ENCODE measurements at regions not wholly inside any gene's neighbourhood (a gene's known extent, or its start where the extent isn't known, plus 50 kb on each side); places are given as distances from the start of the nearest gene placed in this dataset.
"Not testable (repeated sequence)": the region's sequence is repeated elsewhere in the genome, so short reads cannot be mapped to it uniquely, and the experiment has no call there.

DNA sequence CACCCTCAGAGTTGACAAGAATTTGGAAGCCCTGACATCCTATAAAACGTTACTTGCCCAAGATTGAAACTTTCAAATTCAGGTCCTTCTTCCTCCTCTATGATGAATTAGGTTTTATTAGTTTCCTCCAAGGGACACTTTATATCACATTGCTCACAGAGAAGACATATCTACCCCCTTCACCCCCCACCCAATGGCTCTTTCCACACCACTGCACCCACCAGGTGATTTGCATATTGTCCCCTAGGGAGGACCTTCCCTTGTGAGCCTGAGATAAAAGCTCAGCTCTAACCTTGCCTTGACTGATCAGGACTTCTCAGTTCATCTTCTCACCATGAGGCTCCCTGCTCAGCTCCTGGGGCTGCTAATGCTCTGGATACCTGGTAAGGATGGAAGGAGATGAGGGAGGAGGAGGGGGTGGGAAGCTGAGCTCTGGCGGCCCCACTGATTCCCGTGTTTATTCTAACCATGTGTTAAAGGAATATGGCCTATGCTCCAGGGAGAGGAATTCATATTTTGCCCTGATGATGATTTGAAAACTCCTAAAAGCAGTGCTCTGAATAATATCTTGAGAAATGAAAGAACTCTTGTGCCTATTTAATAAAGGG, 1255.8 kb downstream of the RPIA start:
- not testable (repeated sequence) for H3K27ac ChIP-seq; H3K9me3 ChIP-seq (ENCODE audit: low read depth); H3K79me2 ChIP-seq (ENCODE audit: low read depth); DNase-seq (ENCODE audit: low spot score); H2AFZ ChIP-seq (replicated peaks); H3K4me1 ChIP-seq; H3K9me3 Mint-ChIP-seq; H3K4me3 ChIP-seq; H3K4me2 ChIP-seq; H3F3A ChIP-seq (ENCODE audit: low read depth); H4K20me1 ChIP-seq (ENCODE audit: low read depth); H3K9ac ChIP-seq; H3K36me3 Mint-ChIP-seq; H3K4me1 Mint-ChIP-seq; H3K27me3 Mint-ChIP-seq (ENCODE audit: insufficient read depth, low read depth); H3K4me3 Mint-ChIP-seq; H3K27ac Mint-ChIP-seq; H3K36me3 ChIP-seq; H3K27me3 ChIP-seq

DNA sequence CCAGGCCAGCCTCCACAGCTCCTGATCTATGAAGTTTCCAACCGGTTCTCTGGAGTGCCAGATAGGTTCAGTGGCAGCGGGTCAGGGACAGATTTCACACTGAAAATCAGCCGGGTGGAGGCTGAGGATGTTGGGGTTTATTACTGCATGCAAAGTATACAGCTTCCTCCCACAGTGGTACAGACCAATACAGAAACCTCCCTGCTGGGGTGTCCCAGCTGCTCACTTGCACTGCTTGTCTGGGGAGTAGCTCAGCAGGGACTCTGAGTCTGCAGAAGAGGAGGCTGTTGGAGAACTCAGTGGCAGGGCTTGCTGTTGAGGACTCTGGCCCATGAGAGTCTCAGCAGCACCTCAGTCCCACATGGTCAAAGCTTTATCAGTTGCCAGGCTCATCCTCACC, 1256.6 kb downstream of the RPIA start:
- not testable (repeated sequence) for H3K27me3 ChIP-seq; H3K9me3 ChIP-seq (ENCODE audit: low read depth); H3K4me3 Mint-ChIP-seq; H3K9ac ChIP-seq; H3K27ac Mint-ChIP-seq; H3K27me3 Mint-ChIP-seq (ENCODE audit: insufficient read depth, low read depth); H3K36me3 Mint-ChIP-seq; H3F3A ChIP-seq (ENCODE audit: low read depth); H3K4me3 ChIP-seq; H3K4me2 ChIP-seq; H2AFZ ChIP-seq (replicated peaks); H4K20me1 ChIP-seq (ENCODE audit: low read depth); H3K4me1 ChIP-seq; H3K27ac ChIP-seq; H3K36me3 ChIP-seq; H3K9me3 Mint-ChIP-seq; DNase-seq (ENCODE audit: low spot score); H3K79me2 ChIP-seq (ENCODE audit: low read depth); H3K4me1 Mint-ChIP-seq

DNA sequence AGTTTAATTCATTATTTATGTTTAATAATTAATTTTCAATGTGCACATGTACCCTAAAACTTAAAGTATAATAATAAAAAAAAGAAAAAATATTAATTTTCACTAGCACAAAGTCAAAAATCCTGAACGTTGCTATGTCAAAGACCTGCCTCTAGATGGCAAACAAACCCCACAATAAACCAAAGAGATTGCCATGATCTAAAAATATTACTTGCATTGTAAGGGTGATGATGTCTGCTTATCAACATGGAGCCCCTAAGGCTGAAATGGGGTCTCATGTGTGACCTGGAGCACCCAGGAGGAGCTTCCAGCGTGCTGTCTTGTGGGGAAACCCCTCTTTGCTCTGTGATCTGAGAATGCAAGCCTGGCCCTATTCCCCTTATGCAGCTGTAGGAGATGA, 1259.3 kb downstream of the RPIA start:
- not testable (repeated sequence) for H3K9me3 ChIP-seq (ENCODE audit: low read depth)

DNA sequence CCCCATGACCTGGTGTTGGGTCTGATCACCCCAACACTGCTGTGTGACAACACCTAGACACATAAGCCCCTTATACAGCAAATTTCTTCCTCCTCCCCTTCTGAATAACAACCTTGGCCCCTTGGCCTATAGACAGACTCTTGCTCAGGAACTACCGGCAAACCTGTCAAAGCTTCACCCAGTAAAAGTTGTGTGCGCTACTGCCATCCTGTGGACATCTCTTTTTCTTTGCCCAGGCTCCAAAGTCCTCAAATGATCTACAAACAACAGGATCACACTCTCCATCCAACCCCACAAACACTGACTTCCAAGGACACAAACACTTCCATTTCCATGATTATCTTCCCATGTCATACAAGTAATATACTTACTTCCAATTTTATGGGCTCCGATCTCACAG, 1265.8 kb downstream of the RPIA start:
- H4K20me1 ChIP-seq (ENCODE audit: low read depth); H3K27ac ChIP-seq; H3F3A ChIP-seq (ENCODE audit: low read depth); H3K36me3 ChIP-seq; H3K4me1 ChIP-seq; H2AFZ ChIP-seq (replicated peaks); H3K27me3 Mint-ChIP-seq (ENCODE audit: insufficient read depth, low read depth); H3K27me3 ChIP-seq; H3K36me3 Mint-ChIP-seq; H3K4me2 ChIP-seq; H3K4me3 ChIP-seq; H3K27ac Mint-ChIP-seq; DNase-seq (ENCODE audit: low spot score); H3K9me3 Mint-ChIP-seq; H3K9ac ChIP-seq; H3K4me3 Mint-ChIP-seq; H3K9me3 ChIP-seq (ENCODE audit: low read depth); H3K4me1 Mint-ChIP-seq; H3K79me2 ChIP-seq (ENCODE audit: low read depth): not testable (repeated sequence)

More for the DNA sequence above, 1259.3 kb downstream of the RPIA start:
- not testable (repeated sequence) for H3K27me3 ChIP-seq; H3K4me1 ChIP-seq; H3K79me2 ChIP-seq (ENCODE audit: low read depth); H3K36me3 ChIP-seq; H3K27ac ChIP-seq; H3F3A ChIP-seq (ENCODE audit: low read depth); H3K4me1 Mint-ChIP-seq; H3K9ac ChIP-seq; H3K9me3 Mint-ChIP-seq; H3K27ac Mint-ChIP-seq; H3K4me2 ChIP-seq; DNase-seq (ENCODE audit: low spot score); H3K27me3 Mint-ChIP-seq (ENCODE audit: insufficient read depth, low read depth); H3K4me3 ChIP-seq; H2AFZ ChIP-seq (replicated peaks); H4K20me1 ChIP-seq (ENCODE audit: low read depth); H3K36me3 Mint-ChIP-seq; H3K4me3 Mint-ChIP-seq

DNA sequence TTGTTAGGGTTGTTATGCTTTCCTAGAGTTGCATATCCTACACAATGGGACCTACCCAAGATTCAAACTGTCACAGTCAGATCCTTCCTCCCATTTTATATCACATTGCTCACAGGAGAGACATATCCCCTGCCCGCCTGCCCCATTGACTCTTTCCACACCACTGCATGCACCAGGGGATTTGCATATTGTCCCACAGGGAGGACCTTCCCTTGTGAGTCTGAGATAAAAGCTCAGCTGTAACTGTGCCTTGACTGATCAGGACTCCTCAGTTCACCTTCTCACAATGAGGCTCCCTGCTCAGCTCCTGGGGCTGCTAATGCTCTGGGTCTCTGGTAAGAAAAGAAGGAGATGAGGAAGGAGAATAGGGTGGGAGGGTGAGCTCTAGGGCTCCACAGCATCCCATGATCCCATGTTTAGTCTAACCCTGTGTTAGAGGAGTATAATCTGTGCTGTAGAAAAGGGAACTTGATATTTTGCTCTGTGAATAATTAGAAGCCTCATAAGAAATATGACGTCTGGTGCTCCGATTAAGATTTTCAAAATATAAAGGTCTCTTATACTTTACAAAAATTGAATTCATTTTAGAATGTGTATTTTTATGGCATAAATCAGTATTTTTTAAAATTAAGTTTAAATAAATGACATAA, 1268.4 kb downstream of the RPIA start:
- not testable (repeated sequence) for H3F3A ChIP-seq (ENCODE audit: low read depth); H3K27me3 ChIP-seq; H3K27ac ChIP-seq; H3K4me3 ChIP-seq; H3K27ac Mint-ChIP-seq; H3K4me1 Mint-ChIP-seq; H3K9ac ChIP-seq; H3K4me1 ChIP-seq; H3K36me3 Mint-ChIP-seq; DNase-seq (ENCODE audit: low spot score); H3K4me3 Mint-ChIP-seq; H3K9me3 ChIP-seq (ENCODE audit: low read depth); H2AFZ ChIP-seq (replicated peaks); H3K27me3 Mint-ChIP-seq (ENCODE audit: insufficient read depth, low read depth); H3K36me3 ChIP-seq; H3K4me2 ChIP-seq; H4K20me1 ChIP-seq (ENCODE audit: low read depth); H3K79me2 ChIP-seq (ENCODE audit: low read depth); H3K9me3 Mint-ChIP-seq

DNA sequence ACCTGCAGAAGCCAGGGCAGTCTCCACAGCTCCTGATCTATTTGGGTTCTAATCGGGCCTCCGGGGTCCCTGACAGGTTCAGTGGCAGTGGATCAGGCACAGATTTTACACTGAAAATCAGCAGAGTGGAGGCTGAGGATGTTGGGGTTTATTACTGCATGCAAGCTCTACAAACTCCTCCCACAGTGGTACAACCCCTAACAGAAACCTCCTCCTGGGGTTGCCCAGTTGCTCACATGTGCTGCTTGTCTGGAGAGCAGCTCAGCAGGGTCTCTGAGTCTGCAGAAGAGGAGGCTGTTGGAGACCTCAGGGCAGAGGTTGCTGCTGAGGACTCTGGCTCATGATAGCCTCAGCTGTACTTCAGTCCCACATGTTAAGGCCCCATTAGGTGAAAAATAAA, 1269.1 kb downstream of the RPIA start:
- DNase-seq (ENCODE audit: low spot score); H3K9me3 Mint-ChIP-seq; H3K36me3 ChIP-seq; H3K9me3 ChIP-seq (ENCODE audit: low read depth); H3K4me3 Mint-ChIP-seq; H3K4me1 Mint-ChIP-seq; H4K20me1 ChIP-seq (ENCODE audit: low read depth); H3K27me3 ChIP-seq; H3K27ac Mint-ChIP-seq; H3F3A ChIP-seq (ENCODE audit: low read depth); H2AFZ ChIP-seq (replicated peaks); H3K79me2 ChIP-seq (ENCODE audit: low read depth); H3K36me3 Mint-ChIP-seq; H3K4me3 ChIP-seq; H3K4me2 ChIP-seq; H3K4me1 ChIP-seq; H3K27ac ChIP-seq; H3K9ac ChIP-seq; H3K27me3 Mint-ChIP-seq (ENCODE audit: insufficient read depth, low read depth): not testable (repeated sequence)

DNA sequence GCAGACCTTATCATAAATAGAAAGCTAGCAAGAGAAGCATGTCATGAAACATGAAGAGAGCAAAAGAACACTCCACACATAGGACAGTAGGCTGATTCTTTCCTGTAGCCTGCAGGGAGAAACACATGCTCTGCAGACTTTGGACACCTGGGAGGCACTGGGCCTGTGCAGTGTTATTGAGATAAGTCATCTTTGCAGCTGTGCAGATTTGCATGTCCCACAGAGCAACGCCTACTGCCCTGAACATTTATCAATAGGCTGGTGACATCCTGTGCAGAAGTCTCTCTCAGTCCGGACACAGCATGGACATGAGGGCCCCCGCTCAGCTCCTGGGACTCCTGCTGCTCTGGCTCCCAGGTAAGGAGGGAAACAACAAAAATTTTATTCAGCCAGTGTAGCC, 1277.1 kb downstream of the RPIA start:
- not testable (repeated sequence) for H3K4me1 ChIP-seq; H3K27ac ChIP-seq; H3K4me3 Mint-ChIP-seq; H3K27ac Mint-ChIP-seq; H3K4me2 ChIP-seq; H3K4me1 Mint-ChIP-seq; H3K36me3 Mint-ChIP-seq; H2AFZ ChIP-seq (replicated peaks); H3K9me3 ChIP-seq (ENCODE audit: low read depth); H3F3A ChIP-seq (ENCODE audit: low read depth); H3K79me2 ChIP-seq (ENCODE audit: low read depth); DNase-seq (ENCODE audit: low spot score); H3K27me3 ChIP-seq; H3K9ac ChIP-seq; H4K20me1 ChIP-seq (ENCODE audit: low read depth); H3K36me3 ChIP-seq; H3K4me3 ChIP-seq; H3K27me3 Mint-ChIP-seq (ENCODE audit: insufficient read depth, low read depth)
- peaks cover 10% of the 10 kb centered on the region for H3K9me3 Mint-ChIP-seq

DNA sequence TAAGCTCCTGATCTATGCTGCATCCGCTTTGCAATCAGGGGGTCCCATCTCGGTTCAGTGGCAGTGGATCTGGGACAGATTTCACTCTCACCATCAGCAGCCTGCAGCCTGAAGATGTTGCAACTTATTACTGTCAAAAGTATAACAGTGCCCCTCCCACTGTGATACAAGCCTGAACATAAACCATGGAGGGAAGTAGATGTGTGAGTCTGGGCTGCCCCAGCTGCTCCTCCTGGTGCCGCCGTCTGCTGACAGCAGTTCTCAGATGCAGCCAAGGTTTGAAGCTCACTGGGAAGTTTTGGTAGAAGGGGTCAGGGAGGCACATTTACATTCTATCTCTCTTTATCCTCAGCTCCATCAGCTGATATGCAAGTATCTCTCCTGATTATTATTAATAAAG, 1277.7 kb downstream of the RPIA start:
- not testable (repeated sequence) for H3K36me3 Mint-ChIP-seq; H3K36me3 ChIP-seq; H3K9me3 Mint-ChIP-seq; H3F3A ChIP-seq (ENCODE audit: low read depth); H3K9me3 ChIP-seq (ENCODE audit: low read depth); H3K27me3 ChIP-seq; H3K9ac ChIP-seq; H3K4me3 ChIP-seq; H3K4me1 ChIP-seq; DNase-seq (ENCODE audit: low spot score); H4K20me1 ChIP-seq (ENCODE audit: low read depth); H3K4me1 Mint-ChIP-seq; H3K27me3 Mint-ChIP-seq (ENCODE audit: insufficient read depth, low read depth); H3K27ac ChIP-seq; H3K79me2 ChIP-seq (ENCODE audit: low read depth); H3K27ac Mint-ChIP-seq; H3K4me2 ChIP-seq; H3K4me3 Mint-ChIP-seq; H2AFZ ChIP-seq (replicated peaks)
